Peyer's patch (tissue), 4 donors: ENCODE measurements at regions not wholly inside any gene's neighbourhood (a gene's known extent, or its start where the extent isn't known, plus 50 kb on each side); places are given as distances from the start of the nearest gene placed in this dataset.
"Not testable (repeated sequence)": the region's sequence is repeated elsewhere in the genome, so short reads cannot be mapped to it uniquely, and the experiment has no call there.

Source experiments
- DNase-seq, 3 donors: peaks; one replicate each; pipeline ENCODE4 v3.0.0-alpha.2; 2017 to 2019
- H3K27ac ChIP-seq, 4 donors: fragments of 200-600 bp; sonication (generic); one replicate each; pipeline ENCODE4 v1.5.1; 2016 to 2019
- H3K27me3 ChIP-seq, 2 donors: fragments of 200-600 bp; sonication (generic); one replicate each; pipeline ENCODE4 v1.5.1; 2019
- H3K36me3 ChIP-seq, 3 donors: fragments of 200-600 bp; sonication (generic); one replicate each; pipeline ENCODE4 v1.5.1; 2016 to 2019
- H3K4me1 ChIP-seq, 4 donors: fragments of 200-600 bp; sonication (generic); one replicate each; pipeline ENCODE4 v1.5.1; 2016 to 2019
- H3K4me3 ChIP-seq, 4 donors: fragments of 200-600 bp; sonication (generic); 1 replicate in 3 of 4; 2 replicates in 1 of 4; pipeline ENCODE4 v1.5.1; 2016 to 2019; ENCODE audit warnings: mild to moderate bottlenecking in 1 of 4
- H3K9me3 ChIP-seq, 4 donors: fragments of 200-600 bp; sonication (generic); one replicate each; pipeline ENCODE4 v1.5.1; 2016 to 2019; ENCODE audit warnings: mild to moderate bottlenecking in 1 of 4
- POLR2A ChIP-seq, 2 donors: fragments of 450-650 bp; IDR thresholded peaks; one replicate each; pipeline ENCODE4 v1.5.1; 2017; ENCODE audit warnings: antibody characterized with exemption in 2 of 2, mild to moderate bottlenecking in 2 of 2, moderate library complexity in 2 of 2
- TF ChIP-seq, protein P1 (sequence below), 6 experiments: fragments of 450-650 bp in 4 of 6; fragments of 200-600 bp in 2 of 6; sonication (generic) in 1 of 6; IDR thresholded peaks; one replicate each; pipeline ENCODE4 v1.5.1; 2017 to 2019; ENCODE audit warnings: antibody characterized with exemption in 6 of 6, mild to moderate bottlenecking in 3 of 6, moderate library complexity in 1 of 6

DNA sequence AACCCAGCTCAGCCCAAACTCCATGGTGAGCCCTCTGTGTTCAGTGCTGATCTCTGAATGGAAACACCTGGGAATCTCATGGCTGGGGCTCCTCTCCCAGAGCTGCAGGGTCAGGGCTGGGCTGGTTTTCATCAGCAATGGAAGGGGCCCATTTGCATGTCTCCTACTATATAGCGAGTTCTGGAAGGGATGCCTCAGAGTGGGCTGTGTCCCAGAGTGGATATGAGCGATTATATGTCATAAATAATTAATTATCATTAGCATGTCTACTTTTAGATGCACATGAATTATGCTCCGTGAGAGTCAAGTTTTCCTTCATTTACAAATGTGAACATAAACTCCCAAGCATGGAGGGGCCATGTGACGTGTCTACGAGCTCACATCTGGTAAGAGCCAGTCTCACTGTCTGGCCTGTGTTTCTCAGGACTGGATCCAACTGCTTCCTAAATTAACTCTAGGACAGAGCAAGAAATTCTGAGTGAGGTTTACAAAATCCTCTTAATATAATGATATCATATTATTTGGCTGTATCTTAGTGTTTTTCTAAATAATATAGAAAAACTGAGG, 553.4 kb downstream of the GOLGA6L6 start:
- Histone ChIP-seq H3K4me3 (no peak overlapping the region), H3K27ac (no peak overlapping the region), H3K36me3 (no peaks in the 10 kb centered on the region), H3K9me3 (no peaks in the 10 kb centered on the region), H3K27me3 (no peaks in the 10 kb centered on the region), H3K4me1 (no peaks in the 10 kb centered on the region)
- DNase-seq = no peak
- TF ChIP-seq, protein P1, sequence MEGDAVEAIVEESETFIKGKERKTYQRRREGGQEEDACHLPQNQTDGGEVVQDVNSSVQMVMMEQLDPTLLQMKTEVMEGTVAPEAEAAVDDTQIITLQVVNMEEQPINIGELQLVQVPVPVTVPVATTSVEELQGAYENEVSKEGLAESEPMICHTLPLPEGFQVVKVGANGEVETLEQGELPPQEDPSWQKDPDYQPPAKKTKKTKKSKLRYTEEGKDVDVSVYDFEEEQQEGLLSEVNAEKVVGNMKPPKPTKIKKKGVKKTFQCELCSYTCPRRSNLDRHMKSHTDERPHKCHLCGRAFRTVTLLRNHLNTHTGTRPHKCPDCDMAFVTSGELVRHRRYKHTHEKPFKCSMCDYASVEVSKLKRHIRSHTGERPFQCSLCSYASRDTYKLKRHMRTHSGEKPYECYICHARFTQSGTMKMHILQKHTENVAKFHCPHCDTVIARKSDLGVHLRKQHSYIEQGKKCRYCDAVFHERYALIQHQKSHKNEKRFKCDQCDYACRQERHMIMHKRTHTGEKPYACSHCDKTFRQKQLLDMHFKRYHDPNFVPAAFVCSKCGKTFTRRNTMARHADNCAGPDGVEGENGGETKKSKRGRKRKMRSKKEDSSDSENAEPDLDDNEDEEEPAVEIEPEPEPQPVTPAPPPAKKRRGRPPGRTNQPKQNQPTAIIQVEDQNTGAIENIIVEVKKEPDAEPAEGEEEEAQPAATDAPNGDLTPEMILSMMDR (IDR thresholded peaks at IDR 0.05) = no peak
- TF ChIP-seq POLR2A (IDR thresholded peaks at IDR 0.05) = no peak

- Histone ChIP-seq H3K27me3 (no peaks in the 10 kb centered on the region), H3K36me3 (no peaks in the 10 kb centered on the region), H3K27ac (no peak overlapping the region), H3K9me3 (no peaks in the 10 kb centered on the region), H3K4me3 (no peak overlapping the region), H3K4me1 (no peaks in the 10 kb centered on the region)
- DNase-seq = no peak
- TF ChIP-seq, protein P1 (IDR thresholded peaks at IDR 0.05) = no peak
- TF ChIP-seq POLR2A (IDR thresholded peaks at IDR 0.05) = no peak
Measured at GRCh38 chr15:19987389-19988048, 554.1 kb downstream of the GOLGA6L6 start.

- H3K4me1 ChIP-seq = no peaks in the 10 kb centered on the region
- no peaks in the 10 kb centered on the region for H3K27me3 ChIP-seq
- no peaks in the 10 kb centered on the region for H3K36me3 ChIP-seq
- DNase-seq = no peak
- no peak overlapping the region for H3K27ac ChIP-seq
- H3K9me3 ChIP-seq = no peaks in the 10 kb centered on the region
- H3K4me3 ChIP-seq = no peak overlapping the region
- TF ChIP-seq, protein P1 (IDR thresholded peaks at IDR 0.05) = no peak
- TF ChIP-seq POLR2A (IDR thresholded peaks at IDR 0.05) = no peak
Measured at GRCh38 chr15:19984101-19984500, 557.5 kb downstream of the GOLGA6L6 start.

- Histone ChIP-seq H3K9me3 (no peaks in the 10 kb centered on the region), H3K36me3 (no peaks in the 10 kb centered on the region), H3K27ac (no peak overlapping the region), H3K4me3 (no peak overlapping the region), H3K4me1 (no peaks in the 10 kb centered on the region), H3K27me3 (no peaks in the 10 kb centered on the region)
- no peak for DNase-seq
- TF ChIP-seq, protein P1 (IDR thresholded peaks at IDR 0.05) = no peak
- TF ChIP-seq POLR2A (IDR thresholded peaks at IDR 0.05) = no peak
Measured at GRCh38 chr15:19974998-19975397, 566.6 kb downstream of the GOLGA6L6 start.

- Histone ChIP-seq H3K4me3 (no peak overlapping the region), H3K9me3 (no peaks in the 10 kb centered on the region), H3K36me3 (no peaks in the 10 kb centered on the region), H3K27ac (no peak overlapping the region), H3K27me3 (no peaks in the 10 kb centered on the region), H3K4me1 (no peaks in the 10 kb centered on the region)
- DNase-seq = no peak
- TF ChIP-seq POLR2A (IDR thresholded peaks at IDR 0.05) = no peak
- TF ChIP-seq, protein P1 (IDR thresholded peaks at IDR 0.05) = no peak
Measured at GRCh38 chr15:19973718-19974117, 567.9 kb downstream of the GOLGA6L6 start.

DNA sequence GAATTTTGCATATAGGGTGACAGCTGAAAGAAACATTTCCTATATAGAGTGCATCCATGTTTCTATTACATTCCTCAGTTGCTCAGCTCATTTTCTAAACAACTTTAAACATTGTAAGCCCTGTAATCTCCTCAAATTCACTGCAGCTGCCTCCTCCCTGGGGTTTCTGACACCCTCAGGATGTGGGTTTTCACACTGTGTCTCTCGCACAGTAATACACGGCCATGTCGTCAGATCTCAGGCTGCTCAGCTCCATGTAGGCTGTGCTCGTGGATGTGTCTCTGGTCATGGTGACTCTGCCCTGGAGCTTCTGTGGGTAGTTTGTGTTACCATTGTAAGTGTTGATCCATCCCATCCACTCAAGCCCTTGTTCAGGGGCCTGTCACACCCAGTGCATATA, 569.0 kb downstream of the GOLGA6L6 start:
- not testable (repeated sequence) for H3K4me3 ChIP-seq, H3K27me3 ChIP-seq, DNase-seq, H3K4me1 ChIP-seq, H3K27ac ChIP-seq, H3K9me3 ChIP-seq, H3K36me3 ChIP-seq

DNA sequence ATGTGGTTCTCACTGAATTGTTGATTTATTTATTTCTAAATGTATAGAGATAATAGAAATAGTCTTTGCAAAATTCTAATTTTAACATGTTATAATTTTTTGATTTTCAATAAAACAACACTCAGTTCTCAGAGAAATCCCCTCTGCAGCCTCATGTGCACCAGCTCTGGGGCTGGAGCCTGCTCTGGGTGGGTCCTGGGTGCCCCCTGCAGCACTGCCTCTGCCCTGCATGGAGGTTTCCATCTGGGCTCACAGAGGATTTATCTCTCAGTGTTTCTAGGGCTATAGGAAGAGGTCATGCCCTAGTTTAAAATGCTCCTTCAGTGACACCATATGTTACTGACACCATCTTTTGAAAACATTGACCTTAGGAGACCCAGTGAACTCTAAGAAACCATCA, 576.0 kb downstream of the GOLGA6L6 start:
- DNase-seq, H3K4me3 ChIP-seq, H3K36me3 ChIP-seq, H3K9me3 ChIP-seq, H3K27me3 ChIP-seq, H3K4me1 ChIP-seq, H3K27ac ChIP-seq: not testable (repeated sequence)

- H3K36me3 ChIP-seq, H3K27me3 ChIP-seq, H3K4me1 ChIP-seq, H3K9me3 ChIP-seq, H3K27ac ChIP-seq, DNase-seq, H3K4me3 ChIP-seq: not testable (repeated sequence)
Measured at GRCh38 chr15:19964480-19964879, 577.1 kb downstream of the GOLGA6L6 start.
